ENCODE measurements at regions not wholly inside any gene's neighbourhood (a gene's known extent, or its start where the extent isn't known, plus 50 kb on each side); places are given as distances from the start of the nearest gene placed in this dataset.

- DNase-seq (ENCODE audit: extremely low read depth in 1 of 4, low spot score in 3 of 4) (no peak), ATAC-seq (no peak), FAIRE-seq (no peak)
- H3K36me3 ChIP-seq (ENCODE audit: control insufficient read depth, insufficient read depth, low read length): no peaks in the 10 kb centered on the region
- ChIA-PET POLR2A (no interaction called here), CTCF (ENCODE audit: low intra/inter-chr PET ratio) (no interaction called here)
- BruUV-seq (replicated peaks): no TSS peak
- no peak overlapping the region for H3K9ac ChIP-seq (ENCODE audit: insufficient read depth in 1 of 2, low read depth in 2 of 2, low read length in 2 of 2)
- no peaks in the 10 kb centered on the region for H3K27me3 ChIP-seq (ENCODE audit: control insufficient read depth in 2 of 2, insufficient read depth in 2 of 2, low read length in 2 of 2)
- H3K4me3 ChIP-seq: no peak overlapping the region
- TF ChIP-seq EHMT2 (IDR thresholded peaks at IDR 0.05) (no peak), RFX7 (CRISPR knock-in tag; IDR thresholded peaks at IDR 0.05) (no peak), SMARCA5 (IDR thresholded peaks at IDR 0.05) (no peak), LCOR (CRISPR knock-in tag; IDR thresholded peaks at IDR 0.05) (no peak), RBM15 (IDR thresholded peaks at IDR 0.05; ENCODE audit: insufficient read depth, low read length) (no peak), ZFP36 (IDR thresholded peaks at IDR 0.05; ENCODE audit: low read depth, low read length, partially characterized antibody) (no peak), MBD1 (CRISPR knock-in tag; IDR thresholded peaks at IDR 0.05) (no peak), ZFP1 (CRISPR knock-in tag; IDR thresholded peaks at IDR 0.05) (no peak), FOXJ3 (CRISPR knock-in tag; IDR thresholded peaks at IDR 0.05) (no peak), ZNF239 (CRISPR knock-in tag; IDR thresholded peaks at IDR 0.05) (no peak), PCBP1 (IDR thresholded peaks at IDR 0.05; ENCODE audit: low read depth, low read length, poor library complexity, severe bottlenecking) (no peak), SAFB (IDR thresholded peaks at IDR 0.05; ENCODE audit: borderline replicate concordance, low read depth, low read length) (no peak), ZNF79 (CRISPR knock-in tag; IDR thresholded peaks at IDR 0.05; ENCODE audit: low read depth) (no peak), ETS2 (tag; IDR thresholded peaks at IDR 0.05; ENCODE audit: borderline replicate concordance, poor library complexity, severe bottlenecking) (no peak), KAT7 (CRISPR knock-in tag; IDR thresholded peaks at IDR 0.05; ENCODE audit: borderline replicate concordance) (no peak), NR4A1 (CRISPR knock-in tag; IDR thresholded peaks at IDR 0.05) (no peak), NR4A1 (tag; IDR thresholded peaks at IDR 0.05) (no peak), SMAD2 (IDR thresholded peaks at IDR 0.05; ENCODE audit: low read depth, low read length) (no peak), CREB3 (tag; conservative IDR thresholded peaks at IDR 0.05; ENCODE audit: low read depth) (no peak), DEAF1 (CRISPR knock-in tag; IDR thresholded peaks at IDR 0.05) (no peak), MCM3 (IDR thresholded peaks at IDR 0.05) (no peak)
- H4K20me1 ChIP-seq (replicated peaks; ENCODE audit: control insufficient read depth, insufficient read depth, low read length): no peaks in the 10 kb centered on the region
- H3K27ac ChIP-seq (ENCODE audit: extremely low read depth, low read depth, low read length): no peak overlapping the region
- WGBS (ENCODE audit: insufficient coverage, low coverage, missing lambda C conversion rate): 0% methylated on average over 4 of the region's 6 CpGs
- intact Hi-C loops (cut with micrococcal nuclease) (no loop called here), in situ Hi-C loops (cut with MboI) (loop anchor here (25.0 kb wide), 1 partner anchor 1199 kb away; no protein-coding TSS in a partner anchor)
- H2AFZ ChIP-seq (ENCODE audit: low read depth, low read length): no peak overlapping the region
- no peaks in the 10 kb centered on the region for H3K9me1 ChIP-seq (ENCODE audit: control insufficient read depth, insufficient read depth, low read length)
- no peak overlapping the region for H3K4me2 ChIP-seq (ENCODE audit: insufficient read depth, low read length)
- no peaks in the 10 kb centered on the region for H3K79me2 ChIP-seq (ENCODE audit: control insufficient read depth, insufficient read depth, low read length)
- no peaks in the 10 kb centered on the region for H3K9me3 ChIP-seq (replicated peaks; ENCODE audit: control insufficient read depth, insufficient read depth, low read depth, low read length)
- H3K4me1 ChIP-seq (replicated peaks in 1 of 2; ENCODE audit: control insufficient read depth in 2 of 2, insufficient read depth in 2 of 2, low read length in 2 of 2): no peaks in the 10 kb centered on the region
Measured at GRCh38 chr9:18263377-18263776, 210.6 kb upstream of the ADAMTSL1 start.

Measured in K562 (cell line).